Loucy (cell line): ENCODE measurements at regions not wholly inside any gene's neighbourhood (a gene's known extent, or its start where the extent isn't known, plus 50 kb on each side); places are given as distances from the start of the nearest gene placed in this dataset.
"Not testable (repeated sequence)": the region's sequence is repeated elsewhere in the genome, so short reads cannot be mapped to it uniquely, and the experiment has no call there.

Experiments
- H2AFZ ChIP-seq: fragments of 200-600 bp; sonication (generic); 2 replicates; pipeline ENCODE4 v1.6.0; 2016; ENCODE audit warnings: antibody characterized with exemption, mild to moderate bottlenecking, low read length, moderate library complexity
- H3F3A ChIP-seq: fragments of 200-600 bp; 2 replicates; pipeline ENCODE4 v1.6.0; 2016; ENCODE audit warnings: antibody characterized with exemption, low read depth, mild to moderate bottlenecking
- H3K27me3 ChIP-seq: fragments of 200-600 bp; sonication (generic); 2 replicates; pipeline ENCODE4 v1.6.1; 2014; ENCODE audit warnings: low read length, mild to moderate bottlenecking; ENCODE audit not compliant: insufficient read depth, poor library complexity, severe bottlenecking
- H3K36me3 ChIP-seq: fragments of 200-600 bp; sonication (generic); 2 replicates; pipeline ENCODE4 v1.6.1; 2016; ENCODE audit warnings: low read length; ENCODE audit not compliant: insufficient read depth
- H3K4me1 ChIP-seq: fragments of 200-600 bp; sonication (generic); 2 replicates; pipeline ENCODE4 v1.5.1; 2014; ENCODE audit warnings: low read length, mild to moderate bottlenecking; ENCODE audit not compliant: insufficient read depth, poor library complexity, severe bottlenecking
- H3K4me2 ChIP-seq: fragments of 200-600 bp; sonication (generic); 2 replicates; pipeline ENCODE4 v1.6.0; 2014; ENCODE audit warnings: antibody characterized with exemption, low read length, low read depth, mild to moderate bottlenecking; ENCODE audit not compliant: poor library complexity, severe bottlenecking
- H3K4me3 ChIP-seq: fragments of 200-600 bp; sonication (generic); 2 replicates; pipeline ENCODE4 v1.5.1; 2014; ENCODE audit warnings: low read length, mild to moderate bottlenecking, mixed read lengths; ENCODE audit not compliant: poor library complexity, severe bottlenecking
- H3K79me2 ChIP-seq: fragments of 200-600 bp; sonication (generic); 2 replicates; pipeline ENCODE4 v1.6.1; 2014; ENCODE audit warnings: low read length; ENCODE audit not compliant: insufficient read depth
- H3K9ac ChIP-seq: fragments of 200-600 bp; sonication (generic); 2 replicates; pipeline ENCODE4 v1.6.0; 2014; ENCODE audit warnings: mild to moderate bottlenecking, low read depth, low read length, moderate library complexity; ENCODE audit not compliant: poor library complexity, severe bottlenecking
- H3K9me2 ChIP-seq: fragments of 200-600 bp; sonication (generic); replicated peaks from 2 replicates; pipeline ENCODE4 v1.6.1; 2016; ENCODE audit warnings: low read depth, low read length, mixed read lengths
- H3K9me3 ChIP-seq: fragments of 200-600 bp; sonication (generic); 2 replicates; pipeline ENCODE4 v1.6.1; 2014; ENCODE audit warnings: mild to moderate bottlenecking, antibody characterized with exemption, low read length, low read depth; ENCODE audit not compliant: insufficient read depth
- H4K20me1 ChIP-seq: fragments of 200-600 bp; sonication (generic); 2 replicates; pipeline ENCODE4 v1.6.0; 2014; ENCODE audit warnings: antibody characterized with exemption, low read length, mild to moderate bottlenecking; ENCODE audit not compliant: insufficient read depth, poor library complexity, severe bottlenecking
- EZH2phosphoT487 ChIP-seq: fragments of 200-600 bp; IDR thresholded peaks from 2 replicates; pipeline ENCODE4 v1.6.1; 2018; ENCODE audit warnings: antibody characterized with exemption, mild to moderate bottlenecking, moderate library complexity, borderline replicate concordance
- TF ChIP-seq, protein P1 (sequence below): fragments of 200-600 bp; sonication (generic); conservative IDR thresholded peaks from 2 replicates; pipeline ENCODE4 v1.5.1; 2014; ENCODE audit warnings: mild to moderate bottlenecking, antibody characterized with exemption, low read length

DNA sequence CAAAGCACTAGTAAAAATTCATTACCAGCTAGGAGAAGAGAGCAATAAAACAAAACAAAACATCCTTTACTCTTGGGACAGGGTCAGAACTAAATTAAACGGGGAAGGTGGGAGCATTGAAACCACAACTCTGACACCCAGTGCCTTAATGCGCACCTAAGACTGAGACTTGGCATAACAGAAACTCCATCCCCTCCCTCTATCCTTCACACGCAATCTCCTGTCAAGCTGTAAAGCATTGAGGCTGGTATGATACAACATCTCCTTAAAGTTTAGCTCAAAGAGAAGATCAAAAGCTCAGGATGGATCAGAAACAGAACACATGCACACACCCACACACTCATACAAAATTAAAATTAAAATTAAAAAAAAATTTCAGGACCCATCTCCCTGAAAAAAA is 951.3 kb downstream of the STIM2 start:
- Histone ChIP-seq H3K9me3 (no peaks in the 10 kb centered on the region), H3K36me3 (no peaks in the 10 kb centered on the region), H3K4me1 (no peaks in the 10 kb centered on the region), H3K9ac (no peak overlapping the region), H3K79me2 (no peaks in the 10 kb centered on the region), H2AFZ (no peak overlapping the region), H3K27me3 (no peaks in the 10 kb centered on the region), H3K4me3 (no peak overlapping the region), H3K4me2 (no peak overlapping the region), H4K20me1 (no peaks in the 10 kb centered on the region), H3K9me2 (no peaks in the 10 kb centered on the region), H3F3A (no peaks in the 10 kb centered on the region)
- TF ChIP-seq, protein P1, sequence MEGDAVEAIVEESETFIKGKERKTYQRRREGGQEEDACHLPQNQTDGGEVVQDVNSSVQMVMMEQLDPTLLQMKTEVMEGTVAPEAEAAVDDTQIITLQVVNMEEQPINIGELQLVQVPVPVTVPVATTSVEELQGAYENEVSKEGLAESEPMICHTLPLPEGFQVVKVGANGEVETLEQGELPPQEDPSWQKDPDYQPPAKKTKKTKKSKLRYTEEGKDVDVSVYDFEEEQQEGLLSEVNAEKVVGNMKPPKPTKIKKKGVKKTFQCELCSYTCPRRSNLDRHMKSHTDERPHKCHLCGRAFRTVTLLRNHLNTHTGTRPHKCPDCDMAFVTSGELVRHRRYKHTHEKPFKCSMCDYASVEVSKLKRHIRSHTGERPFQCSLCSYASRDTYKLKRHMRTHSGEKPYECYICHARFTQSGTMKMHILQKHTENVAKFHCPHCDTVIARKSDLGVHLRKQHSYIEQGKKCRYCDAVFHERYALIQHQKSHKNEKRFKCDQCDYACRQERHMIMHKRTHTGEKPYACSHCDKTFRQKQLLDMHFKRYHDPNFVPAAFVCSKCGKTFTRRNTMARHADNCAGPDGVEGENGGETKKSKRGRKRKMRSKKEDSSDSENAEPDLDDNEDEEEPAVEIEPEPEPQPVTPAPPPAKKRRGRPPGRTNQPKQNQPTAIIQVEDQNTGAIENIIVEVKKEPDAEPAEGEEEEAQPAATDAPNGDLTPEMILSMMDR, result no peak
- TF ChIP-seq EZH2phosphoT487, result no peak

DNA sequence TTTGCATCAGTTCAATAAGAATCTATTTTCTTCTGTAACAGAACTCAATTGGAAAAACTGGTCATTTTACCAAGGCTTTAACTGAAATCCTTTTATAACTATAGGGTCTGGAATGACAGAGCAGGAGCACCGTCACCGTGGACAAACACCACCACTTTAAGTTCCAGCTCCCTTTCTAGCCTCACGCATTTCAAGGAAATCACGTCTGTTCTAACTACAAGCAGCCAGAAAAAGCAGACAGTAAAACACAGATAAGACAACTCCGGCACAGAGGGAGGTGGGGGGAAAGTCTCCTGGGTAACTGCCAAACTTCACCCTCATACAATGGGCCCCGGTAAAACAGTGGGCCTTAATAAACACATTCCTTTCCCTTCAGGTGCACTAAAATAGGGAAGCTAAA is 952.6 kb downstream of the STIM2 start:
- H3K27me3 ChIP-seq, H3K4me3 ChIP-seq, H3K9me3 ChIP-seq, H3K36me3 ChIP-seq, H2AFZ ChIP-seq, H3K4me1 ChIP-seq, H3K9me2 ChIP-seq, H3F3A ChIP-seq, H4K20me1 ChIP-seq, H3K4me2 ChIP-seq, H3K9ac ChIP-seq, H3K79me2 ChIP-seq: not testable (repeated sequence)

DNA sequence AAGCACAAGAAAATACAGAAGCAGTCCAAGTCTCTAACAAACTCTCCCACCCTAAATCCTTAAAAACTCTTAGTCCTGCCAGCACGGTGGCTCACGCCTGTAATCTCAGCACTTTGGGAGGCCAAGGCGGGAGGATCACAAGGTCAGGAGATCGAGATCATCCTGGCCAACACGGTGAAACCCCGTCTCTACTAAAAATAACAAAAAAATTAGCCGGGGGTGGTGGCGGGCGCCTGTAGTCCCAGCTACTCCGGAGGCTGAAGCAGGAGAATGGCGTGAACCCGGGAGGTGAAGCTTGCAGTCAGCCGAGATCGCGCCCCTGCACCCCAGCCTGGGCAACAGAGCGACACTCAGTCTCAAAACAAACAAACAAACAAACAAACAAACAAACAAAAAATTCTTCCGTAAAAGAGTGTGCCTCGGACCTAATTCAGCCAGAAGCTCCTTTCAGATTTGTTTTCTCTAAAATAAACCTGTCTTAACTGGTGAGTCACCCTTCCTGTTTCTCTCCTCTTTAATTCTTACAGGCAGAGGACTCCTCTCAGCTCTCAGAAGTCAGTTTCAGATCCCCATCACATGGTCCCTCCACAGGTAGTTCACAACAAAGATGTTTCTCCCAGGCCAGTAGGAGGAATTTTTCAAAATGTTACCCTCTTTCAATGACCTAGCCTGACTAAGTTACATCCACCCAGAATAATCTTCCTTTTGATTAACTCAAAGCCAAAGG is 953.2 kb downstream of the STIM2 start:
- not testable (repeated sequence) for H3K4me2 ChIP-seq

DNA sequence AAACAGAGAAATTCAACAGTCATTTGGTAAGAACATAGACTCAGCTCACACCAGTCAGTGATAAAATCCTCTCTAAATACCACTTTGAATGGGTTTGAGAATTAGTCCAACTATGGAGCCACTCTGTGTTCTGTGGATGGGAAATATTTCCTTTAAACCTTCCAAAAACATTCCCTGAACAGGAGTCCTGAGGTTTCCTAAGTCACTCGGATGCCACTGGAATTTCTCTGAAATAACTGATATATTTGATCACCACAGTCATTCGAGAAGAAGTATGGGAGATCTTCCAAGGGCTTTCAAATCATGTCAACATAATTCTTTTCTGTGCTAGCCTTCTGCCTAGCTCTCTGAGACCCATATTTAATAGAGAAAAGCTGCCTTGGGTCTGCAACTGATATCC is 958.6 kb downstream of the STIM2 start:
- no peaks in the 10 kb centered on the region for H3K79me2 ChIP-seq
- no peaks in the 10 kb centered on the region for H3K4me1 ChIP-seq
- H3K9me3 ChIP-seq, result no peaks in the 10 kb centered on the region
- H3K36me3 ChIP-seq, result no peaks in the 10 kb centered on the region
- H3K9ac ChIP-seq, result no peak overlapping the region
- H3F3A ChIP-seq, result no peaks in the 10 kb centered on the region
- H3K4me2 ChIP-seq, result no peak overlapping the region
- no peak overlapping the region for H3K4me3 ChIP-seq
- no peaks in the 10 kb centered on the region for H3K9me2 ChIP-seq
- H4K20me1 ChIP-seq, result no peaks in the 10 kb centered on the region
- TF ChIP-seq EZH2phosphoT487, result no peak
- TF ChIP-seq, protein P1, result no peak
- no peak overlapping the region for H2AFZ ChIP-seq
- H3K27me3 ChIP-seq, result no peaks in the 10 kb centered on the region

More for the DNA sequence above, 953.2 kb downstream of the STIM2 start:
- not testable (repeated sequence) for H3K79me2 ChIP-seq, H2AFZ ChIP-seq, H4K20me1 ChIP-seq, H3K36me3 ChIP-seq, H3F3A ChIP-seq, H3K9me3 ChIP-seq, H3K4me3 ChIP-seq, H3K9me2 ChIP-seq, H3K4me1 ChIP-seq, H3K9ac ChIP-seq, H3K27me3 ChIP-seq
